Osteoblast (primary cell): ENCODE measurements at regions not wholly inside any gene's neighbourhood (a gene's known extent, or its start where the extent isn't known, plus 50 kb on each side); places are given as distances from the start of the nearest gene placed in this dataset.
A peak's percentile ranks its signal among the peaks of the same experiment; 100 is the strongest.

Experiments used
- DNase-seq: peaks from one replicate; pipeline ENCODE4 v3.0.0; 2011; ENCODE audit warnings: low spot score, mixed read lengths; ENCODE audit not compliant: insufficient read length; ENCODE audit errors: missing footprints
- H2AFZ ChIP-seq: 2 replicates; pipeline ENCODE4 v1.6.0; 2011; ENCODE audit warnings: mild to moderate bottlenecking, low read length
- H3K27ac ChIP-seq: 2 replicates; pipeline ENCODE4 v1.5.1; 2011; ENCODE audit warnings: mild to moderate bottlenecking, low read depth, low read length, moderate library complexity
- H3K27me3 ChIP-seq: 2 replicates; pipeline ENCODE4 v1.6.0; 2012; ENCODE audit warnings: mild to moderate bottlenecking, control low read depth, inconsistent platforms, low read length, moderate library complexity; ENCODE audit not compliant: insufficient read depth
- H3K36me3 ChIP-seq: 2 replicates; pipeline ENCODE4 v1.5.1; 2011; ENCODE audit warnings: mild to moderate bottlenecking, low read length, control low read depth, moderate library complexity; ENCODE audit not compliant: insufficient read depth
- H3K4me1 ChIP-seq: 2 replicates; pipeline ENCODE4 v1.5.1; 2011; ENCODE audit warnings: mild to moderate bottlenecking, low read length, control low read depth, moderate library complexity; ENCODE audit not compliant: insufficient read depth
- H3K4me2 ChIP-seq: 2 replicates; pipeline ENCODE4 v1.6.0; 2011; ENCODE audit warnings: mild to moderate bottlenecking, low read length; ENCODE audit not compliant: insufficient read depth
- H3K4me3 ChIP-seq: fragments of 200-600 bp; sonication (generic); 3 replicates; pipeline ENCODE4 v1.5.1; 2012; ENCODE audit warnings: mild to moderate bottlenecking, low read length, inconsistent platforms; ENCODE audit not compliant: insufficient read depth
- H3K79me2 ChIP-seq: 2 replicates; pipeline ENCODE4 v1.6.0; 2012; ENCODE audit warnings: mild to moderate bottlenecking, low read length, control low read depth, inconsistent platforms; ENCODE audit not compliant: insufficient read depth
- H3K9me3 ChIP-seq: 2 replicates; pipeline ENCODE4 v1.5.1; 2011; ENCODE audit warnings: low read depth, low read length, control low read depth
- H4K20me1 ChIP-seq: 2 replicates; pipeline ENCODE4 v1.6.0; 2012; ENCODE audit warnings: mild to moderate bottlenecking, low read length, control low read depth; ENCODE audit not compliant: insufficient read depth
- CTCF ChIP-seq: IDR thresholded peaks from 2 replicates; pipeline ENCODE4 v1.5.1; 2011; ENCODE audit warnings: mild to moderate bottlenecking, low read depth, low read length, moderate library complexity; ENCODE audit errors: extremely low read depth

DNA sequence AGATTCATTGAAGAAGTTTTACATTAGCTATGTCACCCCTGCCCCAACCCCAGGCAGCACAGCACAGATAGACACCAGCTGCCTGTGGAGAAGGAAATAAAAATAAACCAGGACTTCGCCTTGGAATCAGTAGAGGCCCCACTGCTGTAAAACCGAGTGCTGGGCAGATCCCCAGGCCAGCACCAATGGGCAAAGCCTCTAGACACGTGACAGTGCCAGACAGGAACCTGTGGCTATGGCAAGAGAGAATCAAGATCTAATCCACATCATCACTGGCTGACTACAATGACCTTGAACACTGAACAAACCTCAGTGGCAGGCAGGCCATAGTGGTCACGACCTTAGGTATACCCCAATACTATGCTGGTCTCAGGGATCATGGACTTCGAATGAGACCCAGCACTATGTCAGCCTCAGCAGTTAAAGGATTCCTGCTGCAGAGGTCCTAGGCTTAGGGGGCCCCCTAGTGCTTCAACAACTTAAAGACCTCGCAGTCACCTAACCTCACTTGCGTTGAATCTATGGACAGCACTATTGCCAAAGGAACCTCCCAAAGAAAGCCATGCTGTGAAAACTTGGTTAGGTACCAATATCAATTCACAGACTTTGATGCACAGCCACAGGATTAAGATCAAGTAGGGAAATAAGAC lies 2118.6 kb upstream of the C9orf72 start:
- Histone ChIP-seq H4K20me1 (no peaks in the 10 kb centered on the region), H3K4me2 (no peak overlapping the region), H3K4me3 (no peak overlapping the region), H3K36me3 (no peaks in the 10 kb centered on the region), H3K27me3 (no peaks in the 10 kb centered on the region), H2AFZ (no peak overlapping the region), H3K27ac (no peak overlapping the region), H3K9me3 (no peaks in the 10 kb centered on the region), H3K4me1 (no peaks in the 10 kb centered on the region), H3K79me2 (no peaks in the 10 kb centered on the region)
- DNase-seq, result no peak
- no peak for TF ChIP-seq CTCF

GRCh38 chr9:29697011-29697410 lies 2123.7 kb upstream of the C9orf72 start:
- H3K9me3 ChIP-seq, result no peaks in the 10 kb centered on the region
- TF ChIP-seq CTCF, result no peak
- no peaks in the 10 kb centered on the region for H4K20me1 ChIP-seq
- no peaks in the 10 kb centered on the region for H3K4me1 ChIP-seq
- no peaks in the 10 kb centered on the region for H3K27me3 ChIP-seq
- no peak overlapping the region for H3K27ac ChIP-seq
- no peak overlapping the region for H2AFZ ChIP-seq
- H3K4me2 ChIP-seq, result no peak overlapping the region
- DNase-seq, result peak; percentile 0
- no peaks in the 10 kb centered on the region for H3K36me3 ChIP-seq
- no peaks in the 10 kb centered on the region for H3K79me2 ChIP-seq
- no peak overlapping the region for H3K4me3 ChIP-seq

GRCh38 chr9:29701559-29701958 lies 2128.3 kb upstream of the C9orf72 start:
- no peaks in the 10 kb centered on the region for H3K9me3 ChIP-seq

DNA sequence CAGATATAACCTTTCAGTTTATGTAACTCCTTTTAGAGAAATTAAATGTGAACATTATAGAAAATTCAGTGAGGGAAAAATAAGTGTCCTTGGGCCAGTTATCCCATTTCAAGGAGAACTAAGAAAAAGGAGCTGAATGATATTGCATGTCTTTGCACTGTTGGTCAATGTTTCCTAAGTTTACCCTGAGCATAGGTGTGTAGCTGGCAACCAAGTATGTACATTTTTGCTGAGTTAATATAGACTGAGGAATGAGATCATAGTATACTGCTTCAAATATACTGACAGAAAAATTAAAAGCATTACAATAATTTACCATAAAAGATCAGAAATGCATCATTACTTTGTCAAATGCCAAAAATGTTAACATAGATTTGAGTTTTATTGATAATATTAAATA lies 2128.7 kb upstream of the C9orf72 start:
- Histone ChIP-seq H3K27me3 (no peaks in the 10 kb centered on the region), H2AFZ (no peak overlapping the region), H3K4me3 (no peak overlapping the region)

More at GRCh38 chr9:29701559-29701958, 2128.3 kb upstream of the C9orf72 start:
- Histone ChIP-seq H3K79me2 (no peaks in the 10 kb centered on the region), H3K27me3 (no peaks in the 10 kb centered on the region), H3K36me3 (no peaks in the 10 kb centered on the region), H3K4me2 (no peak overlapping the region), H3K4me3 (no peak overlapping the region), H4K20me1 (no peaks in the 10 kb centered on the region), H3K4me1 (no peaks in the 10 kb centered on the region), H2AFZ (no peak overlapping the region), H3K27ac (no peak overlapping the region)
- TF ChIP-seq CTCF, result no peak
- no peak for DNase-seq

More for the DNA sequence above, 2128.7 kb upstream of the C9orf72 start:
- Histone ChIP-seq H3K79me2 (no peaks in the 10 kb centered on the region), H4K20me1 (no peaks in the 10 kb centered on the region), H3K4me2 (no peak overlapping the region), H3K4me1 (no peaks in the 10 kb centered on the region), H3K27ac (no peak overlapping the region), H3K36me3 (no peaks in the 10 kb centered on the region), H3K9me3 (no peaks in the 10 kb centered on the region)
- no peak for DNase-seq
- no peak for TF ChIP-seq CTCF
